ENCODE measurements at regions not wholly inside any gene's neighbourhood (a gene's known extent, or its start where the extent isn't known, plus 50 kb on each side); places are given as distances from the start of the nearest gene placed in this dataset.
"Not testable (repeated sequence)": the region's sequence is repeated elsewhere in the genome, so short reads cannot be mapped to it uniquely, and the experiment has no call there.

GRCh38 chr10:3877211-3878000 lies 92.4 kb upstream of the KLF6 start:
- in situ Hi-C loops (cut with HindIII; ENCODE audit: low pct_unique_long_range_greater_than_20kb, low sequenced_read_pairs) = no loop called here
- no peak for DNase-seq (ENCODE audit: low read depth)

DNA sequence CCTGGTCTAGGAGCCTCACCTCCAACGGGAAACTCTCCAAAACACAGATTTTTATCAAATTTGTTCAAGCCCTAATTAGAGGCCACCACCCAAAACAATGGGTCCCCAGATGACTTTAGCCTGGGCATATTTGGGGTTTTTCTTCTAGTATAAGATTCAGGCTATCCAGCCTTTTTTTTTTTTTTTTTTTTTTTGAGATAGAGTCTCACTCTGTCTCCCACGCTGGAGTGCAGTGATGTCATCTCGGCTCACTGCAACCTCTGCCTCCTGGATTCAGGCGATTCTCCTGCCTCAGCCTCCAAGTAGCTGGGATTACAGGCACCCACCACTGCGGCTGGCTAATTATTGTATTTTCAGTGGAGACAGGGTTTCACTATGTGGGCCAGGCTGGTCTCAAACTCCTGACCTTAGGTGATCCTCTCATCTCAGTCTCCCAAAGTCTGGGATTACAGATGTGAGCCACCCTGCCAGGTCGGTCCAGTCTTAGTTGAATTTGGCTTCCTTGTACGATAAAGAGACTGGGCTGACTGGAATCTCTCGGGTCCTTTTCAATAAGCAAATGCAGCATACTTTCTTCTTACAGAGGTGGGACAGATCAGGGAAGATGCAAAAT lies 91.4 kb upstream of the KLF6 start:
- no peak for DNase-seq (ENCODE audit: low read depth)
- in situ Hi-C loops (cut with HindIII; ENCODE audit: low pct_unique_long_range_greater_than_20kb, low sequenced_read_pairs) = no loop called here

DNA sequence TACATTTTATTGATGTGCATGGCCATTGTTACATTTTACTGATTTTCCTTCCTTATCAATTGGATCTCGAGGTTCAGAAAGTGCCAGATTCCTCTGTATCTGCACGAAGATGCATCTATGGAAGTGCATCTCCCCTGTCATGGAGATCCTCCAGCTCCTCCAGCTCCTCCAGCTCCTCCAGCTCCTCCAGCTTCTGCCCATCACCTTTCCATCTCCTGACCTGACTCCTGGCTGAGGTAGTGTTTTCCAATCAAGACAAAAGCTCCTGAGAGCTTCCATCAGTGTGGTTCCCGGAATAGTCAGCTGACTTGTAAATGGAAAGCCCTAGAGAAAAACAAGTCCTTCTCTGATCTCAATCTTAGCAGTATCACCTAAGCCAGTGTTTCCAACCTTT lies 90.8 kb upstream of the KLF6 start:
- DNase-seq (ENCODE audit: low read depth) = no peak
- in situ Hi-C loops (cut with HindIII; ENCODE audit: low pct_unique_long_range_greater_than_20kb, low sequenced_read_pairs) = no loop called here

GRCh38 chr10:3874990-3875841 lies 90.2 kb upstream of the KLF6 start:
- in situ Hi-C loops (cut with HindIII; ENCODE audit: low pct_unique_long_range_greater_than_20kb, low sequenced_read_pairs) = no loop called here
- no peak for DNase-seq (ENCODE audit: low read depth)

DNA sequence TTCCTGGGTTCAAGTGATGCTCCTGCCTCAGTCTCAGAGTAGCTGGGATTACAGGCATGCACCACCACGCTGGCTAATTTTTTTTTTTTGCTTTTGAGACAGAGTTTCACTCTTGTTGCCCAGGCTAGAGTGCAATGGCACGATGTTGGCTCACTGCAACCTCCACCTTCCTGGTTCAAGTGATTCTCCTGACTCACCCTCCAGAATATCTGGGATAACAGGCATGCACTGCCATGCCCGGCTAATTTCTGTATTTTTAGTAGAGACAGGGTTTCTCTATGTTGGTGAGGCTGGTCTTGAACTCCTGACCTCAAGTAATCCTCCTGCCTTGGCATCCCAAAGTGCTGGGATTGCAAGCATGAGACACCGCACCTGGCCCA lies 89.6 kb upstream of the KLF6 start:
- in situ Hi-C loops (cut with HindIII; ENCODE audit: low pct_unique_long_range_greater_than_20kb, low sequenced_read_pairs); DNase-seq (ENCODE audit: low read depth): not testable (repeated sequence)

GRCh38 chr10:3873728-3874461 lies 88.9 kb upstream of the KLF6 start:
- in situ Hi-C loops (cut with HindIII; ENCODE audit: low pct_unique_long_range_greater_than_20kb, low sequenced_read_pairs) = no loop called here
- peak; percentile 64 for DNase-seq (ENCODE audit: low read depth)

GRCh38 chr10:3872712-3873329 lies 87.8 kb upstream of the KLF6 start:
- no peak for DNase-seq (ENCODE audit: low read depth)
- in situ Hi-C loops (cut with HindIII; ENCODE audit: low pct_unique_long_range_greater_than_20kb, low sequenced_read_pairs) = no loop called here

DNA sequence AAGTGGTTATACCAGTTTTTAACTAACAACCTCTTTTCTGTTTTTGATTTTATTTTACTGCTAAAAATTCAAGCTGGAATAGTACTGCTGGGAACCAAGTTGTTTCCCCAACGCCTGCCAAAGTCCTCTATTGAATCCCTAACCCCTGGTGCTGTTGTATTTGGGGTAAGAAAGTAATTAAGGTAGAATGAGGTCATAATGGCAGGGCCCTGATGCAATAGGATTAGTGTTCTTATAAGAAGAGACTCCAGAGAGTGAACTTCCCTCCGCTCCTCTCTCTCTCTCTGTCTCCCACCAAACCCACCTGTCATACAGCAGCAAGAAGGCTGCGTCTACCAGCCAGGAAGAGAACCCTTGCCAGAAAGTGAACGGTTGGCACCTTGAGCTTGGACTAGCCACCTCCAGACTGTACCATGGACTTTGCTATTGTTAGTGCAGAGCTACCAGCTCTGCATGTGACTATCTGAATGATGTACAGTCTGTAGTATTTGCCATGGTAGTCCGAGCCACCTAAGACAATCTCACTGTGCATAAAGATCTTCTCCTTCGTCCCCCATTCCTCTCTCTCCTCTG lies 86.5 kb upstream of the KLF6 start:
- in situ Hi-C loops (cut with HindIII; ENCODE audit: low pct_unique_long_range_greater_than_20kb, low sequenced_read_pairs) = no loop called here

DNA sequence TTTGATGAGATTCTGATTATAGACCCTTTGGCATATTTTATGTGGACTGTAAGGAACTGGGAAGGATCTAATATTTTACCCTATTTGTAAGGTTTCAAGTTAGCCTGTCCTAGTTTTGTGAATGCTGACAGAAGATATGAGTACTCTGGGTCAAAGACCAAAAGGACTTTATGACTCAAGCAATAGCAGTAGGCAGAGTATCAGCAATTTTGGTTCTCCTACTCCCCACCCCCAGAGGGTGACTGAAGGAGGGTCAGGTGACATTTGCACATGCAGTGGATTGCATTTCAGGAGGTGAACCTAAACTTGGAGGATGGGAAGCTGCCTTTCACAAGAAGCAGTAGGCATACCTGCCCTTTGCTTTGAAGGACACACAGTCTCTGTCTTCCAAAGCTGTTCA lies 84.0 kb upstream of the KLF6 start:
- DNase-seq (ENCODE audit: low read depth) = no peak
- in situ Hi-C loops (cut with HindIII; ENCODE audit: low pct_unique_long_range_greater_than_20kb, low sequenced_read_pairs) = no loop called here

More for the DNA sequence above, 86.5 kb upstream of the KLF6 start:
- no peak for DNase-seq (ENCODE audit: low read depth)

DNA sequence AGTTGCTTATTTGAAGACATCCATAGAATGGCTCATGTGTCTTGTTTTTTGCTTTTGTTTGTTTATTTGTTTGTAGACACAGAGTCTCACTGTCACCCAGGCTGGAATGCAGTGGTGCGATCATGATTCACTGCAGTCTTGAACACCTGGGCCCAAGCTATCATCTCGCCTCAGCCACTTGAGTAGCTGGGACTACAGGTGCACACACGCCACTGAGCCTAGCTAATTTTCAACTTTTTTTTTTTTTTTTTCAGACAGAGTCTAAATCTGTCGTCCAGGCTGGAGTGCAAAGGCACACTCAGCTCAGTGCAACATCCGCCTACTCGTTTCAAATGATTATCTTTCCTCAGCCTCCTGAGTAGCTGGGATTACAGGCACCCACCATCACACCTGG lies 83.3 kb upstream of the KLF6 start:
- in situ Hi-C loops (cut with HindIII; ENCODE audit: low pct_unique_long_range_greater_than_20kb, low sequenced_read_pairs) = no loop called here
- DNase-seq (ENCODE audit: low read depth) = no peak

DNA sequence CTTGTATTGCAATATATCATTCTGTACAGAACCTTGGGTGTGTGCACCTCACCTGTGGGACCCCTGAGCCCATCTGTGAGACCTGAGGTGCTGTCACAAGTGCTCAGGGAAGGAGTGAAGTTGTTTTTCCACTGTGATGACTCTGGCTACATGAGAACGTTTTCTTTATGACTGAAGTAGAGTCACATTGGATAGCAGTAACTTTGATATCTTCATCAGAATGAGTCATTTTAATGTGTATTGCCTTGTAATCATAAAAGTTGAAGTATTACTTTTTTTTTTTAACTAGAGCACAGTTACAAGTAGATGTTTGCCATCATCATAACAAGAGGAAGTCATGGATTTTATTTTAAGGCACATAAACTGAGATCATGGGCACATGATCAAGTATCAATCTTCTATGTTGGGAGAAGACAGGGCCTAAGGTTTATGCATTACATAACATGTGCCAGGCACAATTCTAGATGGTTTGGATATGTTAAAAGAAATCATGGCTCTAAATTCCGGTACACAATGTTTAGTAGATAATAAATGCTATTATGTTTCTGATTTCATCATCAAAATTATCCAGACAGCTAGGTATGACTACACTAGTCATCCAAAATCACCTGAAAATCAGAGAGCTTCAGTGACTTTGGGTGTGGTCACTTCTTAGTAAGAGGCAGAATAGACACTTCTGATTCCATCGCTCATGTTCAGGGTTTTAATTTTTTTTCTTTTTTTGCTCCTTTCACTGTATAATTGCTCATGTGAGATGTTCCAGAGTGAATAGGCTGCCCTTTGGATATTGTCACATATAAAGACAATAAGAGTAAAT lies 82.7 kb upstream of the KLF6 start:
- no peak for DNase-seq (ENCODE audit: low read depth)
- in situ Hi-C loops (cut with HindIII; ENCODE audit: low pct_unique_long_range_greater_than_20kb, low sequenced_read_pairs) = no loop called here

DNA sequence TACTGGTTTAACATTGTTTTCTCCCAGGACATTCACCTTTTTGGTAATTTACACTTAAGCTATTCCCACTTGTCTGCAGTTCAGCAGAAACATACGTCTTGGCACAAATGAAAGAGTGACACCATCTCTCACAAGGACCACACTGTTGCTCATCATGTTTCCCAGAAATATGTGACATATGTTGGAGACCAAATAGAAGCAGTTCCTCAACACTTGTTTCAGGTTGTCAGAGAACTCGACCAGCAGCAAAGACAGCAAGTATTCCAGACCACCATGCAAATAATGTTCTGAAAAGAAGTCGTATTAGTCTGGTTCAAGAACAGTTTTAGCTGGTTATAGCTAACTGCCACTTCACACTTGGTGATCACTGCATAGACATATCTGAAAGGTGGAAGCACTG lies 81.3 kb upstream of the KLF6 start:
- in situ Hi-C loops (cut with HindIII; ENCODE audit: low pct_unique_long_range_greater_than_20kb, low sequenced_read_pairs) = no loop called here
- no peak for DNase-seq (ENCODE audit: low read depth)

DNA sequence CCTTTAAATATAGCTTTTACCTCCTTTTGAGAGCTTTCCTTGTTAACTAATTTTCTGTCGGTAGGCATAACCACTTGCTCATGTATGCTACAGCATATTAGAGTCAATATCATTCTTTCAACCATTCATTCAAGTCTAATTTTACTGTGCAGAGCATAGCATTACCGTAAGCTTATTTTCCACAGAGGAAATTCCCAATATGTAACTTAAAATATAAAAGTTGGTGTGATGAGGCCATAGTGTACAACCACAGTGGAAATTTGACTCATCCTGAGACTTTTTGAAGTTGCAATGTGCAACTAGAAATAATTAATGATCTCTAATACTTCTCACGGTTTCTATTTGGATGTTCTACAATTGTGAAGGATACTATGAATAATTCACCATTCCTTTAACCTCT lies 80.6 kb upstream of the KLF6 start:
- no peak for DNase-seq (ENCODE audit: low read depth)
- in situ Hi-C loops (cut with HindIII; ENCODE audit: low pct_unique_long_range_greater_than_20kb, low sequenced_read_pairs) = no loop called here

- DNase-seq (ENCODE audit: low read depth) = peak; percentile 57
- in situ Hi-C loops (cut with HindIII; ENCODE audit: low pct_unique_long_range_greater_than_20kb, low sequenced_read_pairs) = no loop called here
Measured at GRCh38 chr10:3861795-3862194, 76.8 kb upstream of the KLF6 start.

- no peak for DNase-seq (ENCODE audit: low read depth)
- in situ Hi-C loops (cut with HindIII; ENCODE audit: low pct_unique_long_range_greater_than_20kb, low sequenced_read_pairs) = no loop called here
Measured at GRCh38 chr10:3858051-3858845, 73.2 kb upstream of the KLF6 start.

GRCh38 chr10:3857318-3857717 lies 72.3 kb upstream of the KLF6 start:
- DNase-seq (ENCODE audit: low read depth) = no peak
- in situ Hi-C loops (cut with HindIII; ENCODE audit: low pct_unique_long_range_greater_than_20kb, low sequenced_read_pairs) = no loop called here

Measured in Caki2 (cell line).